GM23338 (cell line): ENCODE measurements at regions not wholly inside any gene's neighbourhood (a gene's known extent, or its start where the extent isn't known, plus 50 kb on each side); places are given as distances from the start of the nearest gene placed in this dataset.

Experiments used
- ATAC-seq: fragments of 200-7000 bp; cut with Tn5 transposase; 3 replicates; pipeline ENCODE4 v1.9.1; 2020
- DNase-seq: peaks from one replicate; pipeline ENCODE4 v3.0.0-alpha.2; 2015; ENCODE audit warnings: low spot score
- H2AFZ ChIP-seq: fragments of 200-600 bp; sonication (generic); 2 replicates; pipeline ENCODE4 v1.8.0; 2016; ENCODE audit warnings: antibody characterized with exemption, mild to moderate bottlenecking, moderate library complexity
- H3F3A ChIP-seq: fragments of 200-600 bp; sonication (generic); replicated peaks from 2 replicates; pipeline ENCODE4 v1.8.0; 2017; ENCODE audit warnings: antibody characterized with exemption, mixed run types, low read depth
- H3K27ac ChIP-seq: fragments of 200-600 bp; sonication (generic); 2 replicates; pipeline ENCODE4 v1.6.1; 2016; ENCODE audit warnings: low read depth
- H3K27me3 ChIP-seq: fragments of 200-600 bp; sonication (generic); 2 replicates; pipeline ENCODE4 v1.8.0; 2016; ENCODE audit warnings: mild to moderate bottlenecking, mixed run types, moderate library complexity; ENCODE audit not compliant: insufficient read depth
- H3K36me3 ChIP-seq: fragments of 200-600 bp; sonication (generic); 2 replicates; pipeline ENCODE4 v1.8.0; 2016; ENCODE audit warnings: mild to moderate bottlenecking; ENCODE audit not compliant: insufficient read depth
- H3K4me1 ChIP-seq: fragments of 200-600 bp; sonication (generic); 2 replicates; pipeline ENCODE4 v1.8.0; 2016; ENCODE audit warnings: mild to moderate bottlenecking, moderate library complexity; ENCODE audit not compliant: insufficient read depth
- H3K4me2 ChIP-seq: fragments of 200-600 bp; sonication (generic); 2 replicates; pipeline ENCODE4 v1.7.1; 2017; ENCODE audit warnings: mixed run types
- H3K4me3 ChIP-seq: fragments of 200-600 bp; sonication (generic); 2 replicates; pipeline ENCODE4 v1.6.1; 2016; ENCODE audit warnings: mixed run types
- H3K79me2 ChIP-seq: fragments of 200-600 bp; sonication (generic); replicated peaks from 2 replicates; pipeline ENCODE4 v1.8.0; 2017; ENCODE audit warnings: mild to moderate bottlenecking; ENCODE audit not compliant: insufficient read depth
- H3K9me2 ChIP-seq: fragments of 200-600 bp; sonication (generic); 2 replicates; pipeline ENCODE4 v1.8.0; 2017; ENCODE audit not compliant: insufficient read depth
- H4K20me1 ChIP-seq: fragments of 200-600 bp; sonication (generic); replicated peaks from 2 replicates; pipeline ENCODE4 v1.8.0; 2017; ENCODE audit warnings: mild to moderate bottlenecking; ENCODE audit not compliant: insufficient read depth
- H3K27ac Mint-ChIP-seq: 2 replicates; pipeline ENCODE4 v1.8.0; 2020; ENCODE audit warnings: inconsistent platforms, mild to moderate bottlenecking, moderate library complexity, mixed read lengths
- H3K27me3 Mint-ChIP-seq: 3 replicates; pipeline ENCODE4 v1.8.0; 2022; ENCODE audit warnings: low read depth, mild to moderate bottlenecking, moderate library complexity, mixed read lengths, inconsistent platforms; ENCODE audit not compliant: insufficient read depth, poor library complexity
- H3K36me3 Mint-ChIP-seq: 3 replicates; pipeline ENCODE4 v1.8.0; 2021; ENCODE audit warnings: low read depth, mild to moderate bottlenecking, inconsistent platforms, moderate library complexity, mixed read lengths
- H3K4me1 Mint-ChIP-seq: 3 replicates; pipeline ENCODE4 v1.8.0; 2020; ENCODE audit warnings: mild to moderate bottlenecking, inconsistent platforms, mixed read lengths
- H3K4me3 Mint-ChIP-seq: 3 replicates; pipeline ENCODE4 v1.8.0; 2021; ENCODE audit warnings: moderate library complexity, mild to moderate bottlenecking, inconsistent platforms, mixed read lengths
- H3K9me3 Mint-ChIP-seq: 3 replicates; pipeline ENCODE4 v1.8.0; 2020; ENCODE audit warnings: moderate library complexity, mild to moderate bottlenecking, inconsistent platforms, mixed read lengths
- CREB1 ChIP-seq: fragments of 250-450 bp; sonication (Bioruptor Pico); IDR thresholded peaks from 2 replicates; pipeline ENCODE4 v1.5.0; 2020; ENCODE audit warnings: low read depth, mild to moderate bottlenecking, moderate library complexity
- CTCF ChIP-seq, 2 experiments: fragments of 200-600 bp in 1 of 2; sonication (generic) in 1 of 2; conservative IDR thresholded peaks; 2 replicates each; pipeline versions ENCODE4 v1.5.1 to v1.6.1; 2016 to 2017; ENCODE audit warnings: antibody characterized with exemption in 2 of 2, low read depth in 2 of 2, mild to moderate bottlenecking in 2 of 2, moderate library complexity in 1 of 2
- ETS1 ChIP-seq: IDR thresholded peaks from 2 replicates; pipeline ENCODE4 v1.6.1; 2016; ENCODE audit warnings: antibody characterized with exemption
- EZH2 ChIP-seq: fragments of 200-600 bp; sonication (generic); IDR thresholded peaks from one replicate; pipeline ENCODE4 v1.8.0; 2017; ENCODE audit warnings: antibody characterized with exemption, mild to moderate bottlenecking, low read depth; ENCODE audit not compliant: unreplicated experiment
- EZH2phosphoT487 ChIP-seq: fragments of 200-600 bp; sonication (generic); IDR thresholded peaks from one replicate; pipeline ENCODE4 v1.8.1; 2018; ENCODE audit warnings: antibody characterized with exemption; ENCODE audit not compliant: unreplicated experiment
- JUNB ChIP-seq: IDR thresholded peaks from one replicate; pipeline ENCODE4 v1.6.1; 2016; ENCODE audit warnings: antibody characterized with exemption; ENCODE audit not compliant: unreplicated experiment
- NANOG ChIP-seq: IDR thresholded peaks from 2 replicates; pipeline ENCODE4 v1.6.1; 2016; ENCODE audit warnings: antibody characterized with exemption, borderline replicate concordance
- POLR2AphosphoS5 ChIP-seq: IDR thresholded peaks from 2 replicates; pipeline ENCODE4 v1.6.1; 2016; ENCODE audit warnings: antibody characterized with exemption, low read depth
- REST ChIP-seq: IDR thresholded peaks from one replicate; pipeline ENCODE4 v1.6.1; 2018; ENCODE audit warnings: antibody characterized with exemption; ENCODE audit not compliant: unreplicated experiment
- STAT1 ChIP-seq: IDR thresholded peaks from one replicate; pipeline ENCODE4 v1.6.1; 2016; ENCODE audit warnings: antibody characterized with exemption; ENCODE audit not compliant: unreplicated experiment
- ZNF114 ChIP-seq: fragments of 250-450 bp; sonication (Bioruptor Pico); IDR thresholded peaks from 2 replicates; pipeline ENCODE4 v1.5.0; 2020; ENCODE audit warnings: mild to moderate bottlenecking, moderate library complexity
- ZNF331 ChIP-seq: fragments of 250-450 bp; sonication (Bioruptor Pico); IDR thresholded peaks from 2 replicates; pipeline ENCODE4 v1.5.0; 2020; ENCODE audit warnings: low read depth, mild to moderate bottlenecking, moderate library complexity
- ZNF462 ChIP-seq: fragments of 250-450 bp; sonication (Bioruptor Pico); IDR thresholded peaks from 2 replicates; pipeline ENCODE4 v1.5.0; 2020; ENCODE audit warnings: mild to moderate bottlenecking, moderate library complexity

GRCh38 chr1:56300836-56301235, 278.5 kb downstream of the PLPP3 start:
- ATAC-seq: no peak
- Histone ChIP-seq H3K4me3 (no peak overlapping the region), H3K36me3 (no peaks in the 10 kb centered on the region), H3F3A (no peaks in the 10 kb centered on the region), H4K20me1 (no peaks in the 10 kb centered on the region), H2AFZ (no peak overlapping the region), H3K27me3 (no peaks in the 10 kb centered on the region), H3K4me1 (no peaks in the 10 kb centered on the region), H3K9me2 (peaks cover 6% of the 10 kb centered on the region), H3K4me2 (no peak overlapping the region), H3K27ac (no peak overlapping the region), H3K79me2 (no peaks in the 10 kb centered on the region)
- Mint-ChIP-seq H3K36me3 (no peaks in the 10 kb centered on the region), H3K4me3 (no peak overlapping the region), H3K9me3 (no peaks in the 10 kb centered on the region), H3K4me1 (no peaks in the 10 kb centered on the region; the same call in 2 of the 3 replicates), H3K27ac (no peak overlapping the region), H3K27me3 (peaks cover 2% of the 10 kb centered on the region)
- TF ChIP-seq EZH2 (no peak), JUNB (no peak), EZH2phosphoT487 (no peak), ZNF462 (CRISPR knock-in tag) (no peak), REST (no peak), CTCF (conservative IDR thresholded peaks at IDR 0.05; ENCODE audit: low read depth in 2 of 2) (no peak), ZNF331 (CRISPR knock-in tag) (no peak), POLR2AphosphoS5 (no peak), CREB1 (CRISPR knock-in tag) (no peak), ETS1 (no peak), STAT1 (no peak), NANOG (no peak), ZNF114 (CRISPR knock-in tag) (no peak)
- no peak for DNase-seq
